ENCODE measurements at regions not wholly inside any gene's neighbourhood (a gene's known extent, or its start where the extent isn't known, plus 50 kb on each side); places are given as distances from the start of the nearest gene placed in this dataset.

GRCh38 chr13:30845297-30846214 is 60.5 kb upstream of the MEDAG start:
- no peak for DNase-seq

GRCh38 chr13:30846311-30846710 is 59.8 kb upstream of the MEDAG start:
- DNase-seq, result no peak

GRCh38 chr13:30846866-30847265 is 59.2 kb upstream of the MEDAG start:
- no peak for DNase-seq

- DNase-seq, result no peak
These were observed 58.3 kb upstream of the MEDAG start for GRCh38 chr13:30847650-30848307.

DNA sequence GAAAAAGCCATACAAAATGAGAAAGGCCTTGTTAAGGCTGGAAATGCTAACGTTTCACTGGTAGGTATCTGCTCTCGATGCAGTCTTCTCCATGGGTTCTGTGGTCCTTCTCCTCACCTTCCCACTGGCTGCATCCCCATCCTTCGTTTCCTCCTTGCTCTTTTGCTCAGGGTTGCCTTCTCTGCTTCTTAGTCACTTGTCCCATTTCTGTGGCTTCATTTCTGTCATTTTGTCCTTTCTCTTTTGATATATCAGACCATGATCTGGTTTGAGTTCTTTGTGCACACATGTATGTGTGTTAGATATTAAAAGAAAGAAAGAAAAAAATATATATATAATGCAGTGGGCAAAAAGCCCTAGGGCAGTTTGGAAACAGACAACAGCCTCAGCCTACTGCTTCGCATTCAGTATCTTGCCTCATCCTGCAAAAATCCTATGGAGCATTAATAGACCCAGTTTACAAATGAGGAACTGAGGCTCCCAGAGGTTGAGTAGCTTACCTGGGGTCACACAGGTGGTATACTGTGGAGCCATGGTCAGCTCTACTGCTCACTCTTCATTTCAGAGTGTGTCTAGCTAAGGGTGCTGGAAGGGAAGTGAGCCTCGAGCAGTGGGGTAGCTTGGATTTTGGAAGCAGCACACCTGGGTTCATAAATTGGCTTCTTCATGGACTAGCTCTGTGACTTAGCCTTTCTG is 57.6 kb upstream of the MEDAG start:
- no peak for DNase-seq

DNA sequence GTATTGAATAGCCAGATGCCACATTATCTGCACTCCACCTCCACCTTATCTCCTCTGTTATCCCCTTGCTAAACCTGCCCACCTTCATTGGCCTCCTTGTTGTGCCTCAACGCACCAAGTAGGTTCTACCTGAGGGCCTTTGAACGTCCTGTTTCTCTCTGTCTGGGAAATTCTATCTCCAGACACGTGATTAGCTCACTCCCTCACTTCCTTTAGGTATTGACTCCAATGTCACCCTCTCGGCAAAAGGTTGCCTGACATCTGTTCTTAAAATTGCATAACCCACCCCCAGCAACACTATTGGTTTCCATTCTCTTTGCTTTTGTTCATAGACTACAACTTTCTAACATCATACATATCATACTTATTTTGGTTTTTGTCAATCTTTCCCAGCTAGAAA is 56.5 kb upstream of the MEDAG start:
- DNase-seq, result no peak

- no peak for DNase-seq
These were observed 55.7 kb upstream of the MEDAG start for GRCh38 chr13:30850204-30850866.

GRCh38 chr13:30850867-30851211 is 55.2 kb upstream of the MEDAG start:
- DNase-seq, result no peak

DNA sequence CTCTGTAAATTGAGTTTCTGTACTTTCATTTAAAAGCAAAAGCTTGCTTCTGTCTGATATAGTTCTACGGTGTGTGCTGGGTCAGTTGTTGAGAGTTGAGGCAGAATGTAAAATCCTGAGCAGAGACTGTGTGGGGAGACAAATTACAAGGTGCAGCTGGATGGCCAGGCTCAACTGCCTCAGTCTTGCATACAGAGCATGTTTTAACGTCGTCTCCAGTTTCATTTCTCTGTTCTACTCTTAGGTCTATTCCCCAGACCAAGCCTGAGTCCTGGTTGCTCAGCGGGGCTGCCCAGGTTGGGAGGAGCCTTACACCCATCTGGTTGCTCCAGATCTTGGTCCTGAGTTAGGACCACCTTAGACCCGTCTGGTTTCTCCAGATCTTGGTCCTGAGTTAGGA is 54.4 kb upstream of the MEDAG start:
- no peak for DNase-seq

DNA sequence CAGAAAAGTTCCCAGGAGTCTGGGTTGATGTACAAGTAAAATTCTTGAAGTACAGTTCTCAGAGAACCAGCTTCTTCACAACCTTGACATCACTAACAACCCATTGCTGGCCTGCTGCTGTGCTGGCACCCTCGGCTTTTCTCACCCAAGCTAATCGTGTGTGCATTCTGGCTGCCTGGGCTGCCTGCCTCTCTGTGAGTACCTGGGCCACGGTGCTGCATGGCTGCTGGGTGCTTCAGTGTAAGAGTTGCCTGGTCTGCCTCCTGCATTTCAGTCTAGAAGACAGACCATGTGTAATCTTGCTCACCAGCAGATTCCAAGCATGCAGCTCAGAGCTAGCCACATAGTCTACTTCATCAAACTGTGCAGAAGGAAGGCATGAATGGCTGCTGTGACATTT is 50.5 kb upstream of the MEDAG start:
- no peak for DNase-seq

- no peak for DNase-seq
These were observed 49.9 kb upstream of the MEDAG start for GRCh38 chr13:30856005-30856790.
